HG02885 (cell line): ENCODE measurements at regions not wholly inside any gene's neighbourhood (a gene's known extent, or its start where the extent isn't known, plus 50 kb on each side); places are given as distances from the start of the nearest gene placed in this dataset.

Source experiments
- ATAC-seq: cut with Tn5 transposase; IDR thresholded peaks from one replicate; pipeline ENCODE4 v1.9.1; 2021; ENCODE audit warnings: mild to moderate bottlenecking; ENCODE audit not compliant: unreplicated experiment, poor library complexity

GRCh38 chr4:187786190-187786589 is 209.4 kb upstream of the ZFP42 start:
- ATAC-seq, result no peak

DNA sequence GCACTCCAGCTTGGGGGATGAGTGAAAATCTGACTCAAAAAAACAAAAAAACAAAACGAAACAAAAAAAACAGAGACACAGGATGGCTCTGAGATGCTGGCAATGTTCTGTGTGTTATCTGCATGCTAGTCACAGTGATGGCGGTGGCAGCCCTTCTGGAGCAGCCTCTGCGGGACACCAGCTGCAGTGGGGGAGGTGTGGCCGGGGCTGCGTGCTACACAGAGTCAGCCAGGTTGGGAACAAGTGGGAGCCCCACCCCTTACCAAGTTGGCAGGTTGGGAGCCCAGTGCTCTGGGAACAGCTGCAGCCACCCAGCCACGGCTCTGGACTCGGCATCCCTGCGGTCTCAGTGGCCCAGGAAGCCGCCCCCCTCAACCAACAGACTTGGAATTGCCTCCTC is 206.5 kb upstream of the ZFP42 start:
- ATAC-seq, result no peak

GRCh38 chr4:187795737-187796136 is 199.8 kb upstream of the ZFP42 start:
- no peak for ATAC-seq

- ATAC-seq, result no peak
Observed at GRCh38 chr4:187798385-187798784, 197.2 kb upstream of the ZFP42 start.

GRCh38 chr4:187799735-187800134 is 195.8 kb upstream of the ZFP42 start:
- ATAC-seq, result no peak

GRCh38 chr4:187811591-187811990 is 184.0 kb upstream of the ZFP42 start:
- ATAC-seq, result no peak

DNA sequence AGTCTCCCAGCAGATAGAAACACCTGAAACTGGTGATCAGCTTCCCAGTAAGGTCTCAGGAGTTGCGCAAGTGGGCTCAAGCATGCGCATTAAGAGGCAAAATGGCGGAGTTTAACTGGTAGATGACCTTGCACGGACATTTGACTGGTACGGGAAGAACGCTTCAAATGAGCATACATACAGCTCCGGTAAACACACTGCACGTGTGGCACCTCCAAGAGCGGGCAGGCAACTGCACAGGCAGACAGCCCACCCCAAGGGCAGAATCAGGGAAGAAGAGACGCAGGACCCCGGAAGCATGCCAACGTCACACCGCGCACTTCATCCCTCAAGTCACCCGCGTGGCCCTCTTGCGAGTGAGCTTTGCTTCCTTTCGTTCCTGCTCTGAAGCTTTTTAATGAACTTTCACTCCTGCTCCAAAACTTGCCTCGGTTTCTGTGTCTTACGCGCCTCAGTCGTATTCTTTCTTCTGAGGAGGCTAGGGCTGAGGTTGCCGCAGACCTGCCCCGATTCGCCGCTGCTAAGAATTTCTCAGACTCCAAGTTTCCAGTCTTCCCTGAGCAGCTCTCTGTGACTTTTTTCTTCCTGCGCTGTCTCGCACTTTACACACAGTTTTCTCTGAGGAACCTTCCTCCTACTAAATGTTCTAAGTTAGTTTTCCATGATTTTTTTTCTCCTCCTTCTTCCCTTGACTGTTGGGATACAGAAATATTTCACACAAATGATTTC is 180.7 kb upstream of the ZFP42 start:
- no peak for ATAC-seq

DNA sequence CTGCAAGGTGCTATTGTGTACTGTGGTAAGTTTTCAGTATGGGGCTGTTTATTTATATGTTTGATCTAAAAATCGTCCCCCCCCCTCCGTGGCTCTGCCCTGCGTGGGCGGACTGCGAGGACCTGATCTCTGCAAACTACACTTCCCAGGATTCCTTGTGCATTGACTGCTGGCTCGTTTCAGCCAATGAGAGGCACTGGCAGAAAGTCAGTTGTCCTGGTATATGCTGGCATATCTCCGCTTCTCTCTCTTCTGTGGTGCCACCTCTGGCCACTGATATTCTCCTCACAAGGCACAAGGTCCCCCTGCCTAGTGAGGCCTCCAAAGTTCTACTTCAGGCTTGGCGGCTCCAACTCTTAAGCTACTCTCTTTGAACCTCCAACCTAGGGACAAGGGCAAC is 168.8 kb upstream of the ZFP42 start:
- no peak for ATAC-seq

DNA sequence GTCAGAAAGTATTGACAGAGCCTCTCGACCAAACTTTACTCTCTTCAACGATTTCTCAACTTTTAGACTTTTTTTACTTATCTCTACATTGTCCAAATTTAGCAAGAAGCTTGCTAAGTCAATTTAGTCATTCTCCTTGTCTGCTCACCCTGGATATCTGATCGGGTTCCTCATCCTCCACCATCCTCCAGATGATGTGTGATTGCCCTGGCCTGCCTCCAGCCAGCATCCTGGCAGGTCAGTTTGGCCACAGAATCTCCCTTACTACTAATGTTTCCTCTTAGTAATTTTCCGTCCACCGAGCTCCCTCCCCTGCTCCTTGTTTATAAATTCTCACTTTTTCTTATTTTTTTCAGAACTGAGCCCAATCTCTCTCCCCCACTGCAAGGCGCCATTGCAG is 167.9 kb upstream of the ZFP42 start:
- ATAC-seq, result no peak

GRCh38 chr4:187839765-187840164 is 155.8 kb upstream of the ZFP42 start:
- ATAC-seq, result no peak

DNA sequence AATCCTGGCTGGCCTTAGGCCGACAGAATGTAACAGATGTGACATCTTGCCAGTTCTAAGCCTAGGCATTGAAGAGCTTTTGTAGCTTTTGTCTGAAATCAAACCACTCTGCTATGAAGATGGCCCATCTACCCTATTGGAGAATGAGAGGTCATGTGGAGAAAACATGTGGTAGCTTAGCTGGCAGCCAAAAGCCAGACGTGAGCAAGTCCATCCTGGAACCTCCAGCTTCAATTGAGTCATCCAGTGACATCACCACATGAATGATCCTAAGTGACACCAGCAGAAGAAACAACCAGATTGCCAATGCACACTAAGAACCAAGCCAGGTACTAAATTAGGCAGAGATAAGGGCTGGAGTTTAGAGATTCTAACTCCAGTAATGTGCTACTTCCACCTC is 154.8 kb upstream of the ZFP42 start:
- ATAC-seq, result no peak

DNA sequence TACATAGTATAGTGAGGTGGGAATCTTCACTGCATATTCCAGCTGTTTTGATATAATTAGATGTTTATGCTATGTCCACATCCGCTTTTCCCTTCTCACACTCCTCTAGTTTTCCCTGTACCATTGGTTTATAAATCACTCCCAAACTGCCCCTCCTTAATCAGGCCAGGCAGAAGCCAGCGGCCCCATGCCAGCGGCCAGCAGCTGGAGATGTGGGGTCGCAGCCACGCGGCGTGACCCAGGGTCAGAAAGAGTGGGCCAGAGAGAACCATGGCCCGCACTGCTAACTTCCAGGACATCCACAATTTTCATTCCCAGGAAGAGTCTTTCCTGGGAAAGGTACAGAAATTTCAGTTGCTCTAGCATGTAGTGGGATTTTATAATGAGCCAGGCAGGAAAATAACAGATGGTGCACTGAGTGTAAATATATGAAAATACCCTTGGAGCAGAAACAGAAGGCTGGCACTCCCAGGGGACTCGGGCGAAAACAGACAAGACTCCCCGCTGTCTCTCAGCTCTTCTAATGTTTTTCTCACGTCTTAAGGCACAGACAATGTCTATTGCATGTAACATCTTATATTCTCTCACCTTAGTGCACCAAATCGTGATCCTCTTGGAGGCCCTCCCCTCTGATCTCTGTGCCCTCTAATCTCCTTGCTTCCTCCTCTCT is 145.9 kb upstream of the ZFP42 start:
- no peak for ATAC-seq

DNA sequence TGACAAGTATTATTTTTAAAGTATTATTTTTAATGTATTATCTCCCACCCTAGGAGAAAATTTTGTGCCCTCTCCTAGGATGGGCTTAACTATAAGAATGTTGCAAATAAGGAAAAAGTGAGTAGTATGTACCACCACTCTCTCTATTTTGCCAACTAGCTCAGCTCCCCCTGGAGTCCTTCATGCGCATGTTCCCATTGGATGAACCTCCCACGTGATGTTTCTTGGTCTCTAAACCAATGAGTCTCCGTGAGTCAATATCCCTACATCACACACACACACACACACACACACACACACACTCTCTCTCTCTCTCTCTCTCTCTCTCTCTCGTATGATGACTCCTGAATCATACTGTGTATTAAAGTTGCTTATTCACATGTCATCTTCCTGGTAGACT is 129.7 kb upstream of the ZFP42 start:
- ATAC-seq, result no peak

DNA sequence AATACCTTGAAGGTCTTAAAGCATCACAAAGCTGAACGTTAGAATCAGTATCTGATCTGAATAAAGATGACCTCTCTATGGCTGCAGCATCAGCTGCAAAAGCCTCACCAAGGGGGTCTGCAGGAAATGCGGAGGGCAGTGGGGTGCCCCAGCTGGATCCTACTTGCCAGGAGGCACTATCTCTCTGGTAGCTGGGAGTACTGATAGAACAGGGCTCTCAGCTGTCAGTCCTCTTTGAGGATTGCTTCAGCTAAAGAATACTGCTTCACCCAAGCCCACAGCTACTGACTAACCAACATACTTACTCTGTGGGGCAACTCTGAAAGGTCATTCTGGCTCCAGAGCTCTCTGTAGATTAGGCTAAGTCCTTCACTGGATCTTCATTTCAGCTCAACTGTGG is 112.5 kb upstream of the ZFP42 start:
- ATAC-seq, result no peak

- no peak for ATAC-seq
Observed at GRCh38 chr4:187883836-187884475, 111.6 kb upstream of the ZFP42 start.

GRCh38 chr4:187887906-187888305 is 107.7 kb upstream of the ZFP42 start:
- no peak for ATAC-seq

- no peak for ATAC-seq
Observed at GRCh38 chr4:187889651-187890050, 105.9 kb upstream of the ZFP42 start.

DNA sequence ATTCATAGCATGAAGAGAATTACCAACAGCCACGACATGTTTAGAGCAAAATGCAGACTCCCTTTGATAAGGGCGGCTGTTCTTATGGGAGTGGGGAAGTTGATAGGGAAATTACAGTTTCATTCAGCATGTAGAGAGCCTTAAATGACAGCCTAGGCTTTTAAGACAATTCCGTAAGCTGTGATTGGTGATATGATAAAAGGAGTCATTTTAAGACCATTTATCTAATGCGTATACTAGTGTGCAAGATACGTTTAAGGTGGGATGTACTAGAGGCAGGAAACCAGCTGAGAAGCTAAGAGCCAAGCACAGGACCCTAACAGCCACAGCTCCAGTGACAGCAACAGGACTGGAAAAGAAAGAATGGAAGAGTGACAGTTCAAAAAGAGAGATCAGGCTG is 102.2 kb upstream of the ZFP42 start:
- ATAC-seq, result no peak

GRCh38 chr4:187903106-187903505 is 92.5 kb upstream of the ZFP42 start:
- ATAC-seq, result no peak

GRCh38 chr4:187903700-187904099 is 91.9 kb upstream of the ZFP42 start:
- ATAC-seq, result no peak

GRCh38 chr4:187908079-187908561 is 87.5 kb upstream of the ZFP42 start:
- no peak for ATAC-seq

DNA sequence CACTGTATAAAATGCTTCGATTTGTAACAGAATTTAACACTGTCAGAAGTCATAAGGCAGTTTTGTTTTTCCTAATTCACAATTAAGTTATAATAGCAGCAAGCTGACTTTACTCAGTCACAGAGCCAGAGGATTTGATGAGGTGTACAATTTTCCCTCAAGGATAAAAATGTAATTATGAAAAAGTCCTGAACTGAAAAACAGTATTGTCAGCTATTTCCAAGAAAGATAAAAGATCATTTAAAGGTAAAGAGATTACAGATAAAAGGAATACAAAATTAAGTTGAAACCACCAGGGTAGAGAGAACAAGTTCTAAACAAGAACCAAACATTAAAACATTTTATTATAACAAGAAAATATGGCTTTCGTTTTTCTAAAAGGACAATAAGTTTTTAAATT is 86.8 kb upstream of the ZFP42 start:
- ATAC-seq, result no peak
